ENCODE measurements at regions not wholly inside any gene's neighbourhood (a gene's known extent, or its start where the extent isn't known, plus 50 kb on each side); places are given as distances from the start of the nearest gene placed in this dataset.

GRCh38 chr9:81473206-81473605, 216.1 kb downstream of the TLE1 start:
- intact Hi-C loops (cut with DNase I; ENCODE audit: low total_unique reads) = no loop called here
- WGBS, 2 donors = 61 to 65% methylated on average over 2 of the region's 2 CpGs
- DNase-seq (ENCODE audit: low spot score in 2 of 2) = no peak
- no peak overlapping the region for H3K4me3 ChIP-seq (ENCODE audit: low read depth, poor library complexity, severe bottlenecking)
- TF ChIP-seq POLR2A (IDR thresholded peaks at IDR 0.05) = no peak
- no peak for TF ChIP-seq CTCF (IDR thresholded peaks at IDR 0.05)

- intact Hi-C loops (cut with DNase I; ENCODE audit: low total_unique reads) = no loop called here
- H3K4me3 ChIP-seq (ENCODE audit: low read depth, poor library complexity, severe bottlenecking) = no peak overlapping the region
- TF ChIP-seq CTCF (IDR thresholded peaks at IDR 0.05) (no peak), POLR2A (IDR thresholded peaks at IDR 0.05) (no peak)
- WGBS, 2 donors = 79 to 87% methylated on average over 10 of the region's 10 CpGs
- no peak for DNase-seq (ENCODE audit: low spot score in 2 of 2)
Observed at GRCh38 chr9:81472701-81473100, 216.6 kb downstream of the TLE1 start.

GRCh38 chr9:81470864-81471263, 218.5 kb downstream of the TLE1 start:
- TF ChIP-seq POLR2A (IDR thresholded peaks at IDR 0.05) = no peak
- no peak for TF ChIP-seq CTCF (IDR thresholded peaks at IDR 0.05)
- DNase-seq (ENCODE audit: low spot score in 2 of 2) = no peak
- 46 to 57% methylated on average over 3 of the region's 3 CpGs for WGBS, 2 donors
- no peak overlapping the region for H3K4me3 ChIP-seq (ENCODE audit: low read depth, poor library complexity, severe bottlenecking)
- intact Hi-C loops (cut with DNase I; ENCODE audit: low total_unique reads) = no loop called here

- H3K4me3 ChIP-seq (ENCODE audit: low read depth, poor library complexity, severe bottlenecking) = no peak overlapping the region
- no peak for DNase-seq (ENCODE audit: low spot score in 2 of 2)
- intact Hi-C loops (cut with DNase I; ENCODE audit: low total_unique reads) = no loop called here
- TF ChIP-seq POLR2A (IDR thresholded peaks at IDR 0.05) = no peak
- TF ChIP-seq CTCF (IDR thresholded peaks at IDR 0.05) = no peak
- WGBS, 2 donors = 81 to 89% methylated on average over 1 of the region's 1 CpG
Observed at GRCh38 chr9:81468084-81468595, 221.2 kb downstream of the TLE1 start.

- no peak overlapping the region for H3K4me3 ChIP-seq (ENCODE audit: low read depth, poor library complexity, severe bottlenecking)
- intact Hi-C loops (cut with DNase I; ENCODE audit: low total_unique reads) = no loop called here
- WGBS, 2 donors = 87 to 90% methylated on average over 5 of the region's 5 CpGs
- no peak for DNase-seq (ENCODE audit: low spot score in 2 of 2)
- TF ChIP-seq CTCF (IDR thresholded peaks at IDR 0.05) (no peak), POLR2A (IDR thresholded peaks at IDR 0.05) (no peak)
Observed at GRCh38 chr9:81466981-81467380, 222.4 kb downstream of the TLE1 start.

GRCh38 chr9:81465468-81466011, 223.8 kb downstream of the TLE1 start:
- DNase-seq (ENCODE audit: low spot score in 2 of 2) = no peak
- intact Hi-C loops (cut with DNase I; ENCODE audit: low total_unique reads) = no loop called here
- 75 to 78% methylated on average over 6 of the region's 6 CpGs for WGBS, 2 donors

More at GRCh38 chr9:81465468-81466011, 223.8 kb downstream of the TLE1 start:
- H3K4me3 ChIP-seq (ENCODE audit: low read depth, poor library complexity, severe bottlenecking) = no peak overlapping the region
- no peak for TF ChIP-seq CTCF (IDR thresholded peaks at IDR 0.05)
- no peak for TF ChIP-seq POLR2A (IDR thresholded peaks at IDR 0.05)
